GM12878 (cell line): ENCODE measurements at regions not wholly inside any gene's neighbourhood (a gene's known extent, or its start where the extent isn't known, plus 50 kb on each side); places are given as distances from the start of the nearest gene placed in this dataset.

Experiments used
- ATAC-seq: fragments of 200-7000 bp; cut with Tn5 transposase; 3 replicates; pipeline ENCODE4 v1.9.1; 2020; ENCODE audit warnings: mild to moderate bottlenecking, moderate library complexity
- BruUV-seq: library from RNA; stranded (reverse); fragments of 400-500 nt; replicated peaks from 2 replicates; lab custom pipeline; 2021; lab: Mats Ljungman, UMichigan
- CTCF ChIA-PET: fragments of 300-600 bp; sonication (Branson Sonifier 250); formaldehyde crosslinking; extraction: SDS; loops from one replicate; lab custom pipeline; 2021; ENCODE audit warnings: inconsistent platforms; lab: Yijun Ruan, JAX
- POLR2A ChIA-PET: fragments of 350-600 bp; formaldehyde crosslinking; extraction: SDS; loops from one replicate; lab custom pipeline; 2021; ENCODE audit warnings: inconsistent platforms; lab: Charles Lee
- RAD21 ChIA-PET: fragments of 300-600 bp; sonication (Branson Sonifier 250); formaldehyde crosslinking; loops from one replicate; lab custom pipeline; 2023; ENCODE audit warnings: antibody characterized with exemption; ENCODE audit not compliant: unreplicated experiment; lab: Charles Lee
- SMC1A ChIA-PET: fragments of 300-600 bp; sonication (Branson Sonifier 250); formaldehyde crosslinking; loops from one replicate; lab custom pipeline; 2023; ENCODE audit not compliant: unreplicated experiment, uncharacterized antibody; lab: Charles Lee
- DNase-seq: peaks from one replicate; pipeline ENCODE4 v3.0.0-alpha.2; 2011; ENCODE audit warnings: low read depth, low spot score
- FAIRE-seq: peaks from 3 replicates; lab custom pipeline; 2011; peaks lifted over from hg19 to GRCh38; lab: Jason Lieb, UNC
- H2AFZ ChIP-seq: 2 replicates; pipeline ENCODE4 v1.6.0; 2011; ENCODE audit warnings: low read depth, low read length, control low read depth; ENCODE audit not compliant: control insufficient read depth
- H3K27ac ChIP-seq: 2 replicates; pipeline ENCODE4 v1.5.1; 2011; ENCODE audit warnings: control low read depth; ENCODE audit not compliant: control insufficient read depth, insufficient read depth
- H3K27me3 ChIP-seq, 2 experiments: replicated peaks in 1 of 2; 2 replicates each; pipeline versions ENCODE4 v1.6.0 to v1.6.1; 2011; ENCODE audit warnings: low read length in 1 of 2; ENCODE audit not compliant: control insufficient read depth in 2 of 2, insufficient read depth in 2 of 2
- H3K36me3 ChIP-seq, 2 experiments: 2 replicates each; pipeline ENCODE4 v1.5.1; 2011; ENCODE audit warnings: low read length in 1 of 2; ENCODE audit not compliant: control insufficient read depth in 2 of 2, insufficient read depth in 2 of 2
- H3K4me1 ChIP-seq: 2 replicates; pipeline ENCODE4 v1.6.1; 2011; ENCODE audit warnings: mild to moderate bottlenecking, low read length, moderate library complexity, mixed read lengths; ENCODE audit not compliant: control insufficient read depth, insufficient read depth
- H3K4me2 ChIP-seq: 2 replicates; pipeline ENCODE4 v1.6.0; 2011; ENCODE audit warnings: control low read depth; ENCODE audit not compliant: control insufficient read depth, insufficient read depth
- H3K4me3 ChIP-seq: fragments of 200-600 bp; sonication (generic); 2 replicates; pipeline ENCODE4 v1.5.1; 2016
- H3K79me2 ChIP-seq: 2 replicates; pipeline ENCODE4 v1.6.0; 2011; ENCODE audit warnings: low read length; ENCODE audit not compliant: control insufficient read depth, insufficient read depth
- H3K9ac ChIP-seq: 2 replicates; pipeline ENCODE4 v1.8.0; 2011; ENCODE audit warnings: low read length, control low read depth, mixed read lengths; ENCODE audit not compliant: control insufficient read depth, insufficient read depth
- H3K9me3 ChIP-seq: replicated peaks from 3 replicates; pipeline ENCODE4 v1.5.1; 2011; ENCODE audit warnings: mild to moderate bottlenecking, low read length; ENCODE audit not compliant: control insufficient read depth, insufficient read depth
- H4K20me1 ChIP-seq: 2 replicates; pipeline ENCODE4 v1.6.0; 2011; ENCODE audit not compliant: control insufficient read depth, insufficient read depth
- ASH2L ChIP-seq: fragments of 300-600, 200-600 bp; sonication (generic); IDR thresholded peaks from 2 replicates; pipeline ENCODE4 v1.6.1; 2017; ENCODE audit warnings: low read depth, mild to moderate bottlenecking, borderline replicate concordance
- BMI1 ChIP-seq: fragments of 450-650 bp; IDR thresholded peaks from 2 replicates; pipeline ENCODE4 v1.6.1; 2016; ENCODE audit warnings: mild to moderate bottlenecking, moderate library complexity, borderline replicate concordance
- CREB1 ChIP-seq: IDR thresholded peaks from 2 replicates; pipeline ENCODE4 v1.6.1; 2012; ENCODE audit warnings: low read depth, mild to moderate bottlenecking, inconsistent platforms
- DPF2 ChIP-seq: fragments of 450-650 bp; IDR thresholded peaks from 2 replicates; pipeline ENCODE4 v1.6.1; 2017; ENCODE audit warnings: mild to moderate bottlenecking
- ESRRA ChIP-seq: IDR thresholded peaks from 2 replicates; pipeline ENCODE4 v1.6.1; 2012; ENCODE audit warnings: mild to moderate bottlenecking, low read length, improper control_type of control experiment
- FOXM1 ChIP-seq: IDR thresholded peaks from 2 replicates; pipeline ENCODE4 v1.6.1; 2012; ENCODE audit warnings: low read depth, mild to moderate bottlenecking, inconsistent platforms, low read length, moderate library complexity
- IKZF2 ChIP-seq, 2 experiments: fragments of 450-650 bp; IDR thresholded peaks; 2 replicates each; pipeline ENCODE4 v1.6.1; 2017; ENCODE audit warnings: mild to moderate bottlenecking in 2 of 2, moderate library complexity in 2 of 2
- LARP7 ChIP-seq: fragments of 450-650 bp; IDR thresholded peaks from 2 replicates; pipeline ENCODE4 v1.6.1; 2017; ENCODE audit warnings: mild to moderate bottlenecking
- TBL1XR1 ChIP-seq: IDR thresholded peaks from 2 replicates; pipeline ENCODE4 v1.6.1; 2012; ENCODE audit warnings: low read depth, low read length, improper control_type of control experiment
- WGBS: methylation state at CpG from one replicate; pipeline ENCODE4 v1.1.6; 2016; ENCODE audit warnings: low lambda C conversion rate; ENCODE audit not compliant: insufficient replicate concordance, insufficient coverage; ENCODE audit errors: missing lambda C conversion rate; 5-methylcytosine and 5-hydroxymethylcytosine counted together
- in situ Hi-C: fragments of 300-500 bp; cut with MboI; formaldehyde crosslinking; loops from 9 replicates; pipeline ENCODE4 v1.14.3; 2018; ENCODE audit warnings: mixed read lengths
- intact Hi-C: fragments of 100-400 bp; cut with micrococcal nuclease; formaldehyde crosslinking; loops from one replicate; pipeline ENCODE4 v1.14.2; 2022; ENCODE audit not compliant: unreplicated experiment
- TF ChIP-seq, protein P1 (sequence below): fragments of 450-650 bp; IDR thresholded peaks from 2 replicates; pipeline ENCODE4 v1.6.1; 2016; ENCODE audit warnings: mild to moderate bottlenecking
- TF ChIP-seq, protein P2 (sequence below): IDR thresholded peaks from 2 replicates; pipeline ENCODE4 v1.6.1; 2012; ENCODE audit warnings: low read length, inconsistent platforms
- TF ChIP-seq, protein P3 (sequence below): fragments of 450-650 bp; IDR thresholded peaks from 2 replicates; pipeline ENCODE4 v1.6.1; 2017; ENCODE audit warnings: mild to moderate bottlenecking, low read depth, inconsistent platforms; ENCODE audit not compliant: poor library complexity, severe bottlenecking
- TF ChIP-seq, protein P4 (sequence below): IDR thresholded peaks from 2 replicates; pipeline ENCODE4 v1.6.1; 2011; ENCODE audit warnings: low read depth, mild to moderate bottlenecking, low read length, moderate library complexity, borderline replicate concordance; ENCODE audit errors: extremely low read depth
- TF ChIP-seq, protein P5 (sequence below): fragments of 450-650 bp; IDR thresholded peaks from 2 replicates; pipeline ENCODE4 v1.6.1; 2017; ENCODE audit warnings: low read depth, mild to moderate bottlenecking, moderate library complexity

DNA sequence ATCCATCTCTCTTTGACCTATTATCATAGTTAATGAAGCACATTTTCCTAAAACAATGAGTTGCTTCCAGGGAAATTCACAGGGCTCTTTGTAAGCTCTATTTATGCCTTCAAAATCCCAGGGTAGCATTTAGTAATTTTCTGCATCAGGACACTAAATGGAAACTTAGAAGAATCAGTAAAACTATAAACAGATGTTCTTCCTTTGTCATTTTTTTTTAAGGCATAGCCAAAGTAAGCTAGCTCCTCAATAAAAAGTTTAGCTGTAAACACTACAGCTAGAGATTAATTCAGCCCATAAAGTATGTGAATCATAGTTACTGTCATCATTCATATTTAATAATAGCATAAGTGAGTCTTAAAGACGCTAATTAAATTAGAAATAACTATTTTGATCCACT is 79.3 kb downstream of the RPL22L1 start:
- SMC1A ChIA-PET: no interaction called here
- CTCF ChIA-PET: no interaction called here
- Histone ChIP-seq H3K4me2 (no peak overlapping the region), H3K27ac (no peak overlapping the region), H3K79me2 (no peaks in the 10 kb centered on the region), H3K4me3 (no peak overlapping the region), H3K9ac (no peak overlapping the region), H3K9me3 (no peaks in the 10 kb centered on the region), H3K4me1 (no peaks in the 10 kb centered on the region), H2AFZ (no peak overlapping the region), H3K36me3 (no peaks in the 10 kb centered on the region), H3K27me3 (no peaks in the 10 kb centered on the region; a peak in 2 of 4 replicates), H4K20me1 (no peaks in the 10 kb centered on the region)
- no peak for ATAC-seq
- FAIRE-seq: no peak
- in situ Hi-C loops: no loop called here
- TF ChIP-seq, protein P1, sequence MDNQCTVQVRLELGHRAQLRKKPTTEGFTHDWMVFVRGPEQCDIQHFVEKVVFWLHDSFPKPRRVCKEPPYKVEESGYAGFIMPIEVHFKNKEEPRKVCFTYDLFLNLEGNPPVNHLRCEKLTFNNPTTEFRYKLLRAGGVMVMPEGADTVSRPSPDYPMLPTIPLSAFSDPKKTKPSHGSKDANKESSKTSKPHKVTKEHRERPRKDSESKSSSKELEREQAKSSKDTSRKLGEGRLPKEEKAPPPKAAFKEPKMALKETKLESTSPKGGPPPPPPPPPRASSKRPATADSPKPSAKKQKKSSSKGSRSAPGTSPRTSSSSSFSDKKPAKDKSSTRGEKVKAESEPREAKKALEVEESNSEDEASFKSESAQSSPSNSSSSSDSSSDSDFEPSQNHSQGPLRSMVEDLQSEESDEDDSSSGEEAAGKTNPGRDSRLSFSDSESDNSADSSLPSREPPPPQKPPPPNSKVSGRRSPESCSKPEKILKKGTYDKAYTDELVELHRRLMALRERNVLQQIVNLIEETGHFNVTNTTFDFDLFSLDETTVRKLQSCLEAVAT: no peak
- TF ChIP-seq DPF2: no peak
- TF ChIP-seq BMI1: no peak
- no peak for TF ChIP-seq CREB1
- TF ChIP-seq, protein P2, sequence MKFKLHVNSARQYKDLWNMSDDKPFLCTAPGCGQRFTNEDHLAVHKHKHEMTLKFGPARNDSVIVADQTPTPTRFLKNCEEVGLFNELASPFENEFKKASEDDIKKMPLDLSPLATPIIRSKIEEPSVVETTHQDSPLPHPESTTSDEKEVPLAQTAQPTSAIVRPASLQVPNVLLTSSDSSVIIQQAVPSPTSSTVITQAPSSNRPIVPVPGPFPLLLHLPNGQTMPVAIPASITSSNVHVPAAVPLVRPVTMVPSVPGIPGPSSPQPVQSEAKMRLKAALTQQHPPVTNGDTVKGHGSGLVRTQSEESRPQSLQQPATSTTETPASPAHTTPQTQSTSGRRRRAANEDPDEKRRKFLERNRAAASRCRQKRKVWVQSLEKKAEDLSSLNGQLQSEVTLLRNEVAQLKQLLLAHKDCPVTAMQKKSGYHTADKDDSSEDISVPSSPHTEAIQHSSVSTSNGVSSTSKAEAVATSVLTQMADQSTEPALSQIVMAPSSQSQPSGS: no peak
- no peak for TF ChIP-seq LARP7
- TF ChIP-seq IKZF2 (IDR thresholded peaks at IDR 0.05): no peak
- TF ChIP-seq, protein P3, sequence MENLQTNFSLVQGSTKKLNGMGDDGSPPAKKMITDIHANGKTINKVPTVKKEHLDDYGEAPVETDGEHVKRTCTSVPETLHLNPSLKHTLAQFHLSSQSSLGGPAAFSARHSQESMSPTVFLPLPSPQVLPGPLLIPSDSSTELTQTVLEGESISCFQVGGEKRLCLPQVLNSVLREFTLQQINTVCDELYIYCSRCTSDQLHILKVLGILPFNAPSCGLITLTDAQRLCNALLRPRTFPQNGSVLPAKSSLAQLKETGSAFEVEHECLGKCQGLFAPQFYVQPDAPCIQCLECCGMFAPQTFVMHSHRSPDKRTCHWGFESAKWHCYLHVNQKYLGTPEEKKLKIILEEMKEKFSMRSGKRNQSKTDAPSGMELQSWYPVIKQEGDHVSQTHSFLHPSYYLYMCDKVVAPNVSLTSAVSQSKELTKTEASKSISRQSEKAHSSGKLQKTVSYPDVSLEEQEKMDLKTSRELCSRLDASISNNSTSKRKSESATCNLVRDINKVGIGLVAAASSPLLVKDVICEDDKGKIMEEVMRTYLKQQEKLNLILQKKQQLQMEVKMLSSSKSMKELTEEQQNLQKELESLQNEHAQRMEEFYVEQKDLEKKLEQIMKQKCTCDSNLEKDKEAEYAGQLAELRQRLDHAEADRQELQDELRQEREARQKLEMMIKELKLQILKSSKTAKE: no peak
- TF ChIP-seq FOXM1: no peak
- TF ChIP-seq TBL1XR1: no peak
- TF ChIP-seq ESRRA: no peak
- TF ChIP-seq, protein P4, sequence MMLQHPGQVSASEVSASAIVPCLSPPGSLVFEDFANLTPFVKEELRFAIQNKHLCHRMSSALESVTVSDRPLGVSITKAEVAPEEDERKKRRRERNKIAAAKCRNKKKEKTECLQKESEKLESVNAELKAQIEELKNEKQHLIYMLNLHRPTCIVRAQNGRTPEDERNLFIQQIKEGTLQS: no peak
- TF ChIP-seq, protein P5, sequence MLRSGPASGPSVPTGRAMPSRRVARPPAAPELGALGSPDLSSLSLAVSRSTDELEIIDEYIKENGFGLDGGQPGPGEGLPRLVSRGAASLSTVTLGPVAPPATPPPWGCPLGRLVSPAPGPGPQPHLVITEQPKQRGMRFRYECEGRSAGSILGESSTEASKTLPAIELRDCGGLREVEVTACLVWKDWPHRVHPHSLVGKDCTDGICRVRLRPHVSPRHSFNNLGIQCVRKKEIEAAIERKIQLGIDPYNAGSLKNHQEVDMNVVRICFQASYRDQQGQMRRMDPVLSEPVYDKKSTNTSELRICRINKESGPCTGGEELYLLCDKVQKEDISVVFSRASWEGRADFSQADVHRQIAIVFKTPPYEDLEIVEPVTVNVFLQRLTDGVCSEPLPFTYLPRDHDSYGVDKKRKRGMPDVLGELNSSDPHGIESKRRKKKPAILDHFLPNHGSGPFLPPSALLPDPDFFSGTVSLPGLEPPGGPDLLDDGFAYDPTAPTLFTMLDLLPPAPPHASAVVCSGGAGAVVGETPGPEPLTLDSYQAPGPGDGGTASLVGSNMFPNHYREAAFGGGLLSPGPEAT: no peak
- no peak for TF ChIP-seq ASH2L
- intact Hi-C loops: no loop called here
- POLR2A ChIA-PET: no interaction called here
- WGBS: 0% methylated on average over 1 of the region's 1 CpG
- no TSS peak for BruUV-seq
- DNase-seq: no peak
- RAD21 ChIA-PET: no interaction called here
